SK-N-SH (cell line): ENCODE measurements at regions not wholly inside any gene's neighbourhood (a gene's known extent, or its start where the extent isn't known, plus 50 kb on each side); places are given as distances from the start of the nearest gene placed in this dataset.

Source experiments
- EP300 ChIP-seq, 2 experiments: IDR thresholded peaks; 2 replicates each; pipeline versions ENCODE4 v1.4.0 to v1.6.1; 2012; ENCODE audit warnings: borderline replicate concordance in 1 of 2, low read depth in 1 of 2, low read length in 1 of 2
- EZH2phosphoT487 ChIP-seq: fragments of 200-600 bp; sonication (generic); IDR thresholded peaks from 2 replicates; pipeline ENCODE4 v1.6.1; 2017; ENCODE audit warnings: low read depth, mixed run types, mild to moderate bottlenecking, antibody characterized with exemption, moderate library complexity, borderline replicate concordance

DNA sequence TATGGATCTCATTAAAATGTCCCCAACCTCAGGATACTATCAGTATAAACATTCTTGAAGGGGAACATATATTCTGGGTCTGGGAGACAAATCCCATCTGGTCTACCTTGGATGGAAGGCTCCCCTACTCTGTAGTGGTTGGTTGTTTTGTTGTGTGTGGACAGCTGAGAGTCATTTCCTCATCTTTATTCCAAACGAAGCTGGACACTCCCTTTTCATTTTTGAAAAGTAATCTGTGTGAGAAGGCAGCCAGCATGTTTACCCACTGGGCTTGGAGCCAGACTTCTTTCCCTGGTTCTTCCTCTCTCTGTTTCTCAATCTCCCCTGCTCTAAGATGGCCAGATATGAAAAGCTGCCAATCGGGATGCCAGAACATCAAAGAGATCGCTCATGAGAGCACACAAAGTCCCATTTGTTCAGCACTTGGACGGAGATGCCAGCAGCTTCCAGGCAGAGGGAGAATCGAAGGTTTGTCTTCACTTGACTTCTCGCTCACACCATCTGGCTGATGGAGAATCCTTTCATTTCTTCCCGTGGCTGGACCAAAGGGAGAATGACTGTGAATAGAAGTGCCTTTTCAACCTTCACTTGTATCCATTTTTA, 108.1 kb upstream of the AGR3 start:
- no peak for TF ChIP-seq EZH2phosphoT487
- TF ChIP-seq EP300 (IDR thresholded peaks at IDR 0.05; ENCODE audit: borderline replicate concordance in 1 of 2, low read depth in 1 of 2, low read length in 1 of 2), result no peak
